Stimulated activated CD8-positive, alpha-beta memory T cell treated with anti-CD3 and anti-CD28 coated beads, Interleukin-15, amount 100 ng/mL, for 24 hours (primary cell): ENCODE measurements at regions not wholly inside any gene's neighbourhood (a gene's known extent, or its start where the extent isn't known, plus 50 kb on each side); places are given as distances from the start of the nearest gene placed in this dataset.
"Not testable (repeated sequence)": the region's sequence is repeated elsewhere in the genome, so short reads cannot be mapped to it uniquely, and the experiment has no call there.

Experiments
- DNase-seq: peaks from one replicate; pipeline ENCODE4 v3.0.0-alpha.2; 2020; ENCODE audit warnings: low read depth

GRCh38 chr7:149633976-149634945 lies 136.7 kb upstream of the ZNF746 start:
- no peak for DNase-seq

DNA sequence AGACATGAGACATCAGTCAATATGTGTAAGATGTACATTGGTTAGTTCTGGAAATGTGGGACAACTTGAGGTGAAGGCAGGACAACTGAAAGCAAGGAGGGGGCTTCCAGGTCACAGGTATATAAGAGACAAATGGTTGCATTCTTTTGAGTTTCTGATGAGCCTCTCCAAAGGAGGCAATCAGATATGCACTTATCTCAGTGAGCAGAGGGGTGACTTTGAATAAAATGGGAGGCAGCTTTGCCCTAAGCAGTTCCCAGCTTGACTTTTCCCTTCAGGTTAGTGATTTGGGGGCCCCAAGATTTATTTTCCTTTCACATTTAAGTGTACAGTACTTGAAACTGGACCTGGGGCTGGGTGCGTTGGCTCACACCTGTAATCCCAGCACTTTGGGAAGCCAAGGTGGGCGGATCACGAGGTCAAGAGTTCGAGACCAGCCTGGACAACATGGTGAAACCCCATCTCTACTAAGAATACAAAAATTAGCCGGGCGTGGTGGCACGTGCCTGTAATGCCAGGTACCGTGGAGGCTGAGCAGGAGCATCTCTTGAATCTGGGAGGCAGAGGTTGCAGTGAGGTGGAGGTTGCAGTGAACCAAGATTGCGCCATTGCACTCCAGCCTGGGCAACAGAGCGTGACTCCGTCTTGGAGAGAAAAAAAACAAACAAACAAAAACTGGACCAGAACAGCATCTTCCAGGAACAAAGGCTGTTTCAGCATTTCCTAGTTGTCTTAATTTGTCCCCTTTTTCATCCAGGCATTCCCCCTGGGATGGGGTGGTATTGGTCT lies 130.9 kb upstream of the ZNF746 start:
- not testable (repeated sequence) for DNase-seq

GRCh38 chr7:149627911-149628310 lies 130.3 kb upstream of the ZNF746 start:
- DNase-seq, result no peak

DNA sequence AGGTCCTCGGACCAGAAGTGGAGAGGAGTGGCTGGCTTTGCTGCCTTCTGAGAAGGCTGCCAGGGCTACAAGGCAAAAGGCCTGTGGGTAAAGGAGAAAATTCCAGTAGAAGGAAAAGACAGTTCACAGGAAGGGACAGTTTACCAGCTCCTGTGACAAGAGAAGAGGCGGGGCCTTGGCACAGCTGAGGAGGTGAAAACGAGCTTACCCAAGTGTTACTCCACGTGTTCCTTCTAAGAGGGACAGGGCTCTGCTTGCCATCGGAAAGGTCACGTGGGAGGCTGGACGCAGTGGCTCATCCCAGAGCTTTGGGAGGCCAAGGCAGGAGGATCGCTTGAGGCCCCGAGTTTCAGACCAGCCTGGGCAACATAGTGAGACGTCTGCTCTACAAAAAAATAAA lies 129.4 kb upstream of the ZNF746 start:
- DNase-seq, result no peak

DNA sequence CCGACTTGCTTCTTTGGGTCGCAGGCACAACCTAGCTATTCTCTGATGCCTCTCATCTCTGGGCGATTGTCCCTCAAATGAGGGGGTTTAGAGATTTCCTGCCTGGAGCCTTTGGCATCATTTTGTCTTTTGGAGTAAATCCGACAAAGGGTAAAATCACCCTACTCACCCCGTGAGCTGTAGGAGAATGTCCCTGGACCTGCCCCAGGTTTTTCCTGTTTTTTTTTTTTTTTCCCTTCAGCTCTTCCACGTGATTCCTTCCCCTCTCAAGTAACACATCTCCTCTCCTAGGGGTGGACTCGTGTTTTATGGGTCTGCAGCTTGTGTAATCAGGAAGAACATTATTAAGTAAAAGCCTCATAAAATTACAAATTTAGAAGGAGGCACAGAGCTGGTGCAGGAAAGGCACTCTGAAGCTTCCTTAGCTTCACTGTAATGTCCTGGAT lies 128.4 kb upstream of the ZNF746 start:
- no peak for DNase-seq

- DNase-seq, result peak; percentile 17
Measured at GRCh38 chr7:149625340-149625946, 127.8 kb upstream of the ZNF746 start.

DNA sequence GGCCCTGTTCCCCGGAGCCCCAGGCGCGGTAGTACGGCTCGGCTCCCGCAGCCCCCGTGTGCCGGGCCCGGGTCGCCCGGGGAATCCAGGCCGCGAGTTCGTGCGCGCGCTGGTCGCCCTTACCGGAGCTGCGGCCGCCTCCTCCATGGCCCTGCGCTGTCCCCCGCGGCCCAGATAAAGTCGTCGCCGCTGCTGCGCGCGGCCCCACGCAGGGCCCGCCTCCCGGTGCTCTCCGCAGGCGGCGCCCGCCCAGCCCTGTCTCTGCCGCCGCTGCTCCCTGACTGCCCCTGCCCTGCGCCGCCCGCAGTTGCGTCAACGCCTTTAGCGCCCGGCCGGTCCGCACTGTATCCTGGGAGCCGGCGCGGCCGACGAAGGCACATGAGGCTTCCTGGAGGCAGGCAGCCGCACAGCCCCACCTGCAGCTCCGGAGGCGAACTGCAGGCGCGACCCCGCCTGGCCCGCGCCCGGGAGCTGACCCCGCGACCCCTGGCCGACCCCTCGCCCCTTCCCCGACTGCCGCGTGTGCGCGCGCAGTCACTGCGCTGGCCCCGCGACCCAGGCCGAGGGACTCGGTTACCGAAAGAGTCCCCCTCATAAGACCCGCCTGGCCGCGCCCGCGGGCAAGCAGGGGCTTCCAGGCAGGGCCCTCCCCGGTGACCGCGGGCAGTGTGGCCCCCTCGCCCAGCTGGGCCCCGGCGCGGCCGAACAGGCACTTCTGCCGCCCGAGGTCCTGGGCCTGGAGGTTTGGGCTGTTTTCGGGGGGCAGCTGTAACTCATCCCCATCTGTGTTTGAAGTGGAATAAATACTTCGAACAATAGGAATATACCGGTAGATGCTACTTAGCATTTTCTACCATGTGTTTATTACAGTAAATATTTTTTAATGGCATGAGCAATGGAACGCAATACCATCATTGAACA lies 127.1 kb upstream of the ZNF746 start:
- peak; percentile 89 for DNase-seq

DNA sequence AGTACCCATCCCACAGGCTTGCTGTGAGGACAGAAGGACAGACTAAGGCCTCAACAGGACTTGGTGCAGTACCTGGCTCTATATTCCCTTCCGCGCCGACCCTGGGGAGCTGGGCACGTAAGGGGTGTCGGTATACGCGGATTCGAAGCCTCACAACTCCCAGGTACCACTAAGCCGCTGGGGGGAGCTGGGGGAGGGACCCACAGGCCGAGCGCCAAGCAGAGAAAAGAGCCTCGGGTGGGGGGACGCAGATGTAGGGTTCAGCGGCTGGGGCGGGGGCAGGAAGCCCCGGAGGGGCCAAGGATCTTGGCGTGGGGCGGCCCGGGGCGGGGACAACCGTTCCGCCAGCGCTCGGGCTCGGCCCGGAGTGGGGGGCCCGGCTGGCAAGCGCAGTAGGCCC lies 126.4 kb upstream of the ZNF746 start:
- DNase-seq, result no peak

DNA sequence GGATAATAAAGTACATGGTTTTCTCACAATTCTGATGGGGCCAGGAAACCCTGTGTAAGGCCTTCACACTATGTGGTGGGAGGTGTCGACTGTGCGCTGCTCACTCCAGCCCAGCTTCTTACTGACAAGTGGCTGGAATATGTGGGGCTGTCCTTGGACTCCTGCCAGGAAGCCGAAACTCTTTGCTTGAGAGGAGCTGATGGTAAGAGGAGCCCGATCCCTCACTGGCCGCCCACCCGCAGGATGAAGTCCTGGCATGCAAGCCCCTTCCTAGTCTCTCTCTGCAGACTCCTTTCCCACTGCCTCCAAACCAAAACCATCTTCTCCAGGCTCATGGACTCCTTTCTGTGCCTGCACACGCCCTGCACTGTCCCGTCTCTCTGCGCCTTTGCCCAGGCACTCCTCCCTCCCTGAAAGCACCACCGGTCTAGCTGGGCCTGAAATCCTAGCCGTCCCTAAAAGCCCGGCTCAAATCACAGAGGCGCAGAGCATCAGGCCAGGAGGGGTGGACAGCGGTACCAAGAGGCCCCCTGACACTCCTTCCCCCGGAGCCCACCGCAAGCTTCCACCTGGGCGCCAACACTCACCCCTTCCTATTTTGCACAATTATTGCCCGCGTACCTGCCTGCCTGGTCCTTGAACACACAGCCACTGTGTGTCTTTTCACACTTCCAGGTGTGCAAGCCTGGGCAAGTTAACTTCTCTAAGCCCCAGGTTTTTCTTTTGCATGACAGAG lies 125.8 kb upstream of the ZNF746 start:
- DNase-seq, result not testable (repeated sequence)

DNA sequence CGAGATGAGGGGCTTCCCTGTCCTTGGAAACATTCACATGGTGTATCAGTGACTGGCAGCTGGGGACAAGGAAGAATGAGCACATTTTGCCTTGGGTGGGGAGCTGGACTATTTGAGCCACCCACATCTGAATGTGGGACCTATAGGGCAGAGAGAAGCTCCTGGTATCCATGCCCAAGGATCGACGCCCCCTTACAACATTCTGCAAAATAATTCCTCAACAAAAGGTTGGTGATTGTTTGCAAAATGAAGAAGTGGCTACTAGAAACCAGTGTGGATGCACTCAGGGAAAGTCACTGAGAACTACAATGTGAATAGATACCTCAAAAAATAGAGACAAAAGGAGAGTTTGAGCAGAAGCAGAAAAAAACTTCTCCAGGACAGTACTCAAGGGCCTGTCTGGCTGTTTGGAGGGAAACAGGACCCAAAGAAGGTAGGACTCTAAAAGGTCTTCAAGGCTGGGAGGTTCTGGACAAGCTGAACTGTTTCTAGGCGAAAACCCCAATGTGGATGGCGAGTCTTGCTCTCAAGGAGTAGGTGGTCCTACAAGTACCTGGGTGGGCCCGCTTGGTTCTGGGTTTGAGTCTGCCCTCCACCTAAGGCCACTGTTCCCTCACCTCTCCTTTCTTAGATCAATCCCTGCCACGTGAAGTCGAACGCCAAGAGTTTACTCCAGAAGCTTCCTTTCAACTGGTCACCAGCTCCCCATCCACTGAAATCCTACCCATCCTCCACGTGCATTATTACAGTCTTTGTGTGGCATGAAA lies 125.0 kb upstream of the ZNF746 start:
- DNase-seq, result no peak

GRCh38 chr7:149621776-149622175 lies 124.2 kb upstream of the ZNF746 start:
- DNase-seq, result no peak

DNA sequence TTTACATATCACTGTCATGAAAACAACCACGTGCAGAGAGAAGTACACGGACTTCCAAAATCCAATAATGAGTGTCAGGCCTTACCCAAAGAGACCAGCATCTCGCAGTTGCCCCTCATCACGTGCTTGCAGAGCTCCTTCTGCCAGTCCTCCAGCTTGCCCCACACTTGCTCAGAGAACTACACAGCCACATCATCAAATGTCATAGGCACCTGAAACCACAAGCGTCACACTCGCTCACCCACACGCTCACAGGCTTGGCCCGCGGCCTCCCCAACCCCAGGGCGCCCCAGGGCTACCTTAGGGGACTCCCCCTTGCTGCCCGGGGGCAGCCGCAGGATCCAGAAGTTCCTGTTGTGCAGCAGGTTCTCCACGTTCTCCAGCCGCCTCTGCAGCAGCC lies 123.4 kb upstream of the ZNF746 start:
- peak; percentile 26 for DNase-seq

DNA sequence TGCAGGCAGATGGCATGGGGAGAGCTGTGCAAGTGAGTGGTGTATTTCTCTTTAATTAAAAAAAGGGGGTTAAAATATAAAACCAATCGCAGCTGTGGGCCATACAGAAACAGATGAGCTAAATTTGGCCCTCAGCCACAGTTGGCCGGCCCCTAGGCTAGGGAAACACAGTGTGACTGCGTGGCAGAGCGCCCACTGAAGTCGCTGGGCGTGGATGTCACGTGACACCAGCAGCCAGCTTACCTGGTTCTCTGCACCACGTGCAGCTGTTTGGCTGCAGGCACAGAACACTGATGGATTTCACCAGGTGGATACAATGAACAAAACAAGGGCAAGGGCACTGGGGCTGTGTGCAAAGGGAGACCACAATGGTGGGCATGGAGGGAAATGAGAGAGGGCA lies 119.3 kb upstream of the ZNF746 start:
- DNase-seq, result no peak

DNA sequence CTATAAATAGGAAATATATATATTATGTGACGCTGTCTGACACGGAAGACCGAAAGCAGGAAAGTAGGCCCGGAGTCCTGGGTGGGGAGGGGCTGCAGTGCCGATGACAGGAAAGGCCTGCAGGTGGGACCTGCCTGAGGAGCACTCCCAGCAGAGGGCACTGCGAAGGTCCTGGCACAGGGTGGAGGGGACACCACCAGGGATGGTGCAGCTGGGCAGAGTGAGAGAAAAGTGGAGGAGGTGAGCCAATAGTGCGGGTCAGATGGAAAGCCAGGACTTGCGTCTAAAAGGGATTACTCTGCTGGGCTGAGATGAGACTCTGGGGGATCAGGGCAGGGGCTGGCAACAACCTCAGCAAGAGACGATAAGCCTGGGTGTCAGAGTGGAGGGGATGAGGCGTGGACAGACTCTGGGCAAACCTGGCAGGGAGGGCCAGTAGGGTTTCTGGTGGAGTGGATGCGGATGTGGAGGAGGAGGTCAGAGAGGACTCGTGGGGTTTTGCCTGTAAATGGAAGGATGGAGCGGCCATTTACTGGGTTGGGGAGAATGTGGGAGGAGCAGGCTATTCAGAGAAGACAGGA lies 118.2 kb upstream of the ZNF746 start:
- DNase-seq, result no peak

DNA sequence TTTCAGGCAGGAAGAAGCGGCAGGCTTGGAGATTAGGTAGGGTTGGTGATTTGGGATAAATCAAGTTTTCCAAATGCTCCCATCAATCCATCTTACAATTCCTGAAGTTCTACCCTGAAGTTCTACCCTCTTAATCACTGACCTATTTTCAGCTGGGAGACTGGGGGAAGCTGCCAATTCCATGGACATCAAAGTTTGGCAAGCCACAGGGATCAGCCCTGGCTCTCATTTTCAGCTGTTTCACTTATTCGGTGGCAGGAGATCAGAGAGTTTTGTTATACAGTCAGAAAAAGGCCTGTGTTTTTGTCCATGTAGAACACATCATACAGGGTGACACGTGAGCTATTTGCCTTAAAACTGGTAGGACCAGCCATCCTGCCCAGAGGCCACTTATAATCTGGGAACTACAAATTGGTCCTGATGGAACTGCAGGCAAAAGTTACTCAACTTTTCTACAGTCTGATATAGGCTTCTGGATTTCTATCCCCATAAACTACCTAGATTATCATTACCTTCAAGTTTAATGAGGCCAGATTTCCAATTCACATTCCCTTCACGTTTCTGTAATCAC lies 112.9 kb upstream of the ZNF746 start:
- DNase-seq, result no peak

- no peak for DNase-seq
Measured at GRCh38 chr7:149608168-149608567, 110.6 kb upstream of the ZNF746 start.

GRCh38 chr7:149607683-149608082 lies 110.1 kb upstream of the ZNF746 start:
- DNase-seq, result no peak

DNA sequence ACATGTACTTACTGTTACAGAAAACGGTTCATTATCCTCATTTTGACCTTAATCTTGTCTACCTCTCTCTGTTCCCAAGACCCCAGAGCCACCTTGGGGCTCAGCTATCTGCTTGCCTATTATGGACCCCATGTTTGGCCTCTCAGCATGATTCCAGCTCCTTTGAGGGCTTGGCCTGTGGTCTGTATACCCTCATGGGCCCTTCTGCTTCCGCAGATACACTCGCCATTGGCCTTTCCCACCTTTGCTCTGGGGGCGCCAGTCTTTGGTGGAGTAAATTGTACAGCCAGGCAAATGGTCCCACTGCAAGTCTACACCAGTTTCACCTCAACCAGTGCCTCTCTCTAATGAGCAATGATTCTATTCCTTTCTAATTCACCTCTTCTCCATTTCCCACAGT lies 109.2 kb upstream of the ZNF746 start:
- DNase-seq, result no peak

GRCh38 chr7:149605696-149606095 lies 108.1 kb upstream of the ZNF746 start:
- DNase-seq, result no peak
